ENCODE measurements at regions not wholly inside any gene's neighbourhood (a gene's known extent, or its start where the extent isn't known, plus 50 kb on each side); places are given as distances from the start of the nearest gene placed in this dataset.

DNA sequence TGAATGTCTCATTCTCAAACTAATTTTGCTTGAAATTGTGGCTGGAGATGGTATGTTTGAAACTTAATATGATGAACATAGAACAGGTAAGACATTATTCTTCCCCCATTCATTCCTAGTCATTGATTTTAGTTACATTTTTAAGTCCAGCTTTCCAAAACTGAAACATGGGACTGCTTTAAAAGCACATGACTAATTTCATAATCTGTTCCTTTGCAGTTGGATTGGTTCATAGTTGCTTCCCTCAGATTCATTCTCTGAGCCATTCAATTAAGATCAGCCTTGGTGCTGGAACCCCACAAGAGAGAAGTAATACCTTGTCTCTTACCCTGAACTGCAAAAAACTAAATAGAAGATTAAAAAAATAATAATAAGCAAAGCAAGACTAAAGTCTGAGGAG lies 87.5 kb upstream of the TGFBR2 start:
- Mint-ChIP-seq H3K9me3 (no peaks in the 10 kb centered on the region), H3K4me1 (no peaks in the 10 kb centered on the region), H3K27me3 (ENCODE audit: insufficient read depth, low read depth) (no peaks in the 10 kb centered on the region), H3K36me3 (no peaks in the 10 kb centered on the region), H3K4me3 (no peak overlapping the region), H3K27ac (no peak overlapping the region)
- no peak overlapping the region for H3K27ac ChIP-seq
- no peaks in the 10 kb centered on the region for H3K4me1 ChIP-seq
- no peaks in the 10 kb centered on the region for H3K36me3 ChIP-seq
- DNase-seq (ENCODE audit: low spot score), result no peak
- H3K79me2 ChIP-seq (ENCODE audit: low read depth), result no peaks in the 10 kb centered on the region
- no peaks in the 10 kb centered on the region for H3F3A ChIP-seq (ENCODE audit: low read depth)
- H3K9me3 ChIP-seq (ENCODE audit: low read depth), result no peaks in the 10 kb centered on the region
- H3K4me3 ChIP-seq, result no peak overlapping the region
- TF ChIP-seq EZH2phosphoT487 (IDR thresholded peaks at IDR 0.05) (no peak), EZH2 (IDR thresholded peaks at IDR 0.05) (no peak)
- TF ChIP-seq, protein P1, sequence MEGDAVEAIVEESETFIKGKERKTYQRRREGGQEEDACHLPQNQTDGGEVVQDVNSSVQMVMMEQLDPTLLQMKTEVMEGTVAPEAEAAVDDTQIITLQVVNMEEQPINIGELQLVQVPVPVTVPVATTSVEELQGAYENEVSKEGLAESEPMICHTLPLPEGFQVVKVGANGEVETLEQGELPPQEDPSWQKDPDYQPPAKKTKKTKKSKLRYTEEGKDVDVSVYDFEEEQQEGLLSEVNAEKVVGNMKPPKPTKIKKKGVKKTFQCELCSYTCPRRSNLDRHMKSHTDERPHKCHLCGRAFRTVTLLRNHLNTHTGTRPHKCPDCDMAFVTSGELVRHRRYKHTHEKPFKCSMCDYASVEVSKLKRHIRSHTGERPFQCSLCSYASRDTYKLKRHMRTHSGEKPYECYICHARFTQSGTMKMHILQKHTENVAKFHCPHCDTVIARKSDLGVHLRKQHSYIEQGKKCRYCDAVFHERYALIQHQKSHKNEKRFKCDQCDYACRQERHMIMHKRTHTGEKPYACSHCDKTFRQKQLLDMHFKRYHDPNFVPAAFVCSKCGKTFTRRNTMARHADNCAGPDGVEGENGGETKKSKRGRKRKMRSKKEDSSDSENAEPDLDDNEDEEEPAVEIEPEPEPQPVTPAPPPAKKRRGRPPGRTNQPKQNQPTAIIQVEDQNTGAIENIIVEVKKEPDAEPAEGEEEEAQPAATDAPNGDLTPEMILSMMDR (IDR thresholded peaks at IDR 0.05), result no peak
- H3K4me2 ChIP-seq, result no peak overlapping the region
- H3K27me3 ChIP-seq, result no peaks in the 10 kb centered on the region
- no peaks in the 10 kb centered on the region for H4K20me1 ChIP-seq (ENCODE audit: low read depth)
- no peak overlapping the region for H2AFZ ChIP-seq (replicated peaks)
- no peak overlapping the region for H3K9ac ChIP-seq

DNA sequence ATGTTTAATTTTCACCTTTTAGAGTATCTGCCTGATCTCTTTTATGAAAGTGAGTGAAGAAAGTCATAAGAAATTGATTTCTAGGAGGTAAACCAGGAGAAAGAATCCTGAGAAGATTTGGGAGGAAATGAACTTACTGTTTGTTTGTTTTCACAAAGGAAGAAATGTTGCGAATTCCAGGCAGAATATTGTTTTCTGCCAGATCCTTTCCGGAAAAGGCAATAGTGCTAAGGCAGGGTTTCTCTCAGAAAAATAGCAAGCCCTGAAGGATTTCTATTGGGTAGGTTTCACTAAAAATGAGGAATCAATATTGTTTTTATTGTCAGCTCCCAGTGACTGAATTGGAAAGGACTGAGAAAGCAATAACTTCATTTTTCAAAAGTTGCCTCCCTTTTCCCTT lies 85.7 kb upstream of the TGFBR2 start:
- Mint-ChIP-seq H3K4me3 (no peak overlapping the region), H3K36me3 (no peaks in the 10 kb centered on the region), H3K27ac (no peak overlapping the region), H3K27me3 (ENCODE audit: insufficient read depth, low read depth) (no peaks in the 10 kb centered on the region), H3K4me1 (no peaks in the 10 kb centered on the region), H3K9me3 (no peaks in the 10 kb centered on the region)
- no peak for TF ChIP-seq EZH2 (IDR thresholded peaks at IDR 0.05)
- TF ChIP-seq, protein P1 (IDR thresholded peaks at IDR 0.05), result no peak
- no peak for TF ChIP-seq EZH2phosphoT487 (IDR thresholded peaks at IDR 0.05)
- H3F3A ChIP-seq (ENCODE audit: low read depth), result no peaks in the 10 kb centered on the region
- no peak overlapping the region for H3K27ac ChIP-seq
- no peaks in the 10 kb centered on the region for H3K4me1 ChIP-seq
- H3K36me3 ChIP-seq, result no peaks in the 10 kb centered on the region
- no peaks in the 10 kb centered on the region for H4K20me1 ChIP-seq (ENCODE audit: low read depth)
- no peak overlapping the region for H2AFZ ChIP-seq (replicated peaks)
- no peak overlapping the region for H3K4me3 ChIP-seq
- no peaks in the 10 kb centered on the region for H3K79me2 ChIP-seq (ENCODE audit: low read depth)
- H3K27me3 ChIP-seq, result no peaks in the 10 kb centered on the region
- no peak overlapping the region for H3K4me2 ChIP-seq
- no peak overlapping the region for H3K9ac ChIP-seq
- no peak for DNase-seq (ENCODE audit: low spot score)
- H3K9me3 ChIP-seq (ENCODE audit: low read depth), result no peaks in the 10 kb centered on the region

DNA sequence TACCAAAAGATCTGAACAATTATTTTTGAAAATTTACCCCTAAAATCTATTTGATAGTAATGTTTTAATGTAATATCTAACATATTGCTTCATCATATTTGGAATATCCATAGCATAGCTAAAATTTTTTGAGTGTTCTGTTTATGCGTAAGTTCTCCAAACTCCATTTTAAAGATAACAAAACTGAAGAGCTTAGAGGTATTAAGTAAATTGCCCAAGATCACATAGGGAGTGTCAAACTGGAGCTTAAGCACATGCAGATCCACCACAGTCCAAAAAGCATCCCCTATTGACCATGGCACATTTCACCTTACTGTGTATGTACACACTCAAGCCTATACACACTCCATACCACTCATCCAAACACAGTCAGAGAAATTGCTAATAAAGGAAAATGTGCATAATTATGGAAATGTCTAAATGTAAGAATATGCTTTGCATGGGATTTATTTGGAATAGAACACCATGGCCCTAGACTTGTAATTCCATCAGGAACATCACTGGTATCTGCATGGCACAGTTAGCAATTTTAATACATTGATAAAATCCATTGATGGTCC lies 85.2 kb upstream of the TGFBR2 start:
- no peak overlapping the region for H3K27ac ChIP-seq
- Mint-ChIP-seq H3K27ac (no peak overlapping the region), H3K27me3 (ENCODE audit: insufficient read depth, low read depth) (no peaks in the 10 kb centered on the region), H3K4me1 (no peaks in the 10 kb centered on the region), H3K36me3 (no peaks in the 10 kb centered on the region), H3K4me3 (no peak overlapping the region), H3K9me3 (no peaks in the 10 kb centered on the region)
- H4K20me1 ChIP-seq (ENCODE audit: low read depth), result no peaks in the 10 kb centered on the region
- DNase-seq (ENCODE audit: low spot score), result no peak
- H3K27me3 ChIP-seq, result no peaks in the 10 kb centered on the region
- no peak overlapping the region for H2AFZ ChIP-seq (replicated peaks)
- no peak overlapping the region for H3K4me3 ChIP-seq
- no peaks in the 10 kb centered on the region for H3K4me1 ChIP-seq
- H3K9ac ChIP-seq, result no peak overlapping the region
- H3K4me2 ChIP-seq, result no peak overlapping the region
- no peaks in the 10 kb centered on the region for H3F3A ChIP-seq (ENCODE audit: low read depth)
- TF ChIP-seq EZH2 (IDR thresholded peaks at IDR 0.05) (no peak), EZH2phosphoT487 (IDR thresholded peaks at IDR 0.05) (no peak)
- TF ChIP-seq, protein P1 (IDR thresholded peaks at IDR 0.05), result no peak
- H3K36me3 ChIP-seq, result no peaks in the 10 kb centered on the region
- no peaks in the 10 kb centered on the region for H3K79me2 ChIP-seq (ENCODE audit: low read depth)
- H3K9me3 ChIP-seq (ENCODE audit: low read depth), result no peaks in the 10 kb centered on the region

Data from neural progenitor cell (in vitro differentiated cells).